H9 (cell line): ENCODE measurements at regions not wholly inside any gene's neighbourhood (a gene's known extent, or its start where the extent isn't known, plus 50 kb on each side); places are given as distances from the start of the nearest gene placed in this dataset.

Experiments
- DNase-seq: peaks from one replicate; pipeline ENCODE4 v3.0.0-alpha.2; 2017
- H2AFZ ChIP-seq: one replicate; pipeline ENCODE4 v1.6.1; 2013; ENCODE audit warnings: mild to moderate bottlenecking, low read length, control low read depth, moderate library complexity
- H2AK5ac ChIP-seq: 2 replicates; pipeline ENCODE4 v1.6.1; 2013; ENCODE audit warnings: low read length, control low read depth, mixed read lengths; ENCODE audit not compliant: insufficient read length
- H2BK120ac ChIP-seq: one replicate; pipeline ENCODE4 v1.6.1; 2013; ENCODE audit warnings: low read depth, mild to moderate bottlenecking, low read length, control low read depth, inconsistent platforms; ENCODE audit not compliant: poor library complexity, severe bottlenecking
- H2BK12ac ChIP-seq: 2 replicates; pipeline ENCODE4 v1.6.1; 2013; ENCODE audit warnings: low read length, control low read depth, mixed read lengths, low read depth; ENCODE audit not compliant: insufficient read length
- H2BK15ac ChIP-seq: 2 replicates; pipeline ENCODE4 v1.6.1; 2013; ENCODE audit warnings: low read depth, low read length, control low read depth
- H2BK20ac ChIP-seq: one replicate; pipeline ENCODE4 v1.6.1; 2013; ENCODE audit warnings: low read depth, mild to moderate bottlenecking, low read length, control low read depth, inconsistent platforms; ENCODE audit not compliant: poor library complexity, severe bottlenecking
- H2BK5ac ChIP-seq: 2 replicates; pipeline ENCODE4 v1.6.1; 2013; ENCODE audit warnings: low read length, control low read depth, mixed read lengths; ENCODE audit not compliant: insufficient read length
- H3K14ac ChIP-seq: 2 replicates; pipeline ENCODE4 v1.6.1; 2013; ENCODE audit warnings: low read length, control low read depth; ENCODE audit not compliant: insufficient read depth
- H3K18ac ChIP-seq: 2 replicates; pipeline ENCODE4 v1.6.1; 2013; ENCODE audit warnings: low read depth, mild to moderate bottlenecking, mixed read lengths, low read length, control low read depth; ENCODE audit not compliant: insufficient read length
- H3K23ac ChIP-seq: 2 replicates; pipeline ENCODE4 v1.6.1; 2013; ENCODE audit warnings: low read length, control low read depth, mixed read lengths, low read depth; ENCODE audit not compliant: insufficient read length
- H3K23me2 ChIP-seq: 2 replicates; pipeline ENCODE4 v1.6.1; 2013; ENCODE audit warnings: low read depth, mild to moderate bottlenecking, mixed read lengths, low read length, control low read depth; ENCODE audit not compliant: insufficient read length, poor library complexity, severe bottlenecking
- H3K27ac ChIP-seq: 2 replicates; pipeline ENCODE4 v1.5.1; 2013; ENCODE audit warnings: low read length, control low read depth, mixed read lengths, low read depth; ENCODE audit not compliant: insufficient read length
- H3K27me3 ChIP-seq: 2 replicates; pipeline ENCODE4 v1.6.1; 2013; ENCODE audit warnings: low read length, control low read depth, inconsistent platforms; ENCODE audit not compliant: insufficient read depth
- H3K4ac ChIP-seq: 2 replicates; pipeline ENCODE4 v1.6.1; 2013; ENCODE audit warnings: low read depth, mild to moderate bottlenecking, control low read depth, inconsistent platforms, low read length, moderate library complexity
- H3K4me1 ChIP-seq: 2 replicates; pipeline ENCODE4 v1.6.1; 2013; ENCODE audit warnings: low read length, control low read depth, inconsistent platforms; ENCODE audit not compliant: insufficient read depth
- H3K4me2 ChIP-seq: 2 replicates; pipeline ENCODE4 v1.6.1; 2013; ENCODE audit warnings: low read length, control low read depth, mixed read lengths; ENCODE audit not compliant: insufficient read length, insufficient read depth
- H3K56ac ChIP-seq: 2 replicates; pipeline ENCODE4 v1.6.1; 2013; ENCODE audit warnings: low read depth, mild to moderate bottlenecking, mixed read lengths, low read length, control low read depth; ENCODE audit not compliant: insufficient read length
- H3K79me1 ChIP-seq: 2 replicates; pipeline ENCODE4 v1.6.1; 2013; ENCODE audit warnings: low read depth, mild to moderate bottlenecking, moderate library complexity, low read length, control low read depth, inconsistent platforms; ENCODE audit not compliant: insufficient read depth, poor library complexity, severe bottlenecking
- H3K79me2 ChIP-seq: 2 replicates; pipeline ENCODE4 v1.6.1; 2013; ENCODE audit warnings: low read length, control low read depth, inconsistent platforms; ENCODE audit not compliant: insufficient read depth
- H3K9ac ChIP-seq: 2 replicates; pipeline ENCODE4 v1.6.1; 2013; ENCODE audit warnings: low read length, control low read depth, mixed read lengths; ENCODE audit not compliant: insufficient read length; ENCODE audit errors: extremely low read depth
- H3K9me3 ChIP-seq: one replicate; pipeline ENCODE4 v1.6.1; 2013; ENCODE audit warnings: low read depth, low read length, inconsistent platforms; ENCODE audit not compliant: control insufficient read depth
- H3T11ph ChIP-seq: one replicate; pipeline ENCODE4 v1.6.1; 2013; ENCODE audit warnings: mild to moderate bottlenecking, low read length, control low read depth, inconsistent platforms
- H4K20me1 ChIP-seq: one replicate; pipeline ENCODE4 v1.6.1; 2013; ENCODE audit not compliant: control insufficient read depth, insufficient read length, insufficient read depth
- H4K5ac ChIP-seq: 2 replicates; pipeline ENCODE4 v1.6.1; 2013; ENCODE audit warnings: low read depth, mild to moderate bottlenecking, mixed read lengths, low read length, control low read depth; ENCODE audit not compliant: insufficient read length
- H4K8ac ChIP-seq: replicated peaks from 2 replicates; pipeline ENCODE4 v1.6.1; 2013; ENCODE audit warnings: low read length, control low read depth, mixed read lengths, low read depth; ENCODE audit not compliant: insufficient read length
- H4K91ac ChIP-seq: 2 replicates; pipeline ENCODE4 v1.6.1; 2013; ENCODE audit warnings: low read depth, mild to moderate bottlenecking, moderate library complexity, mixed read lengths, low read length, control low read depth; ENCODE audit not compliant: insufficient read length
- H3K27ac Mint-ChIP-seq, 3 experiments: 2 replicates in 2 of 3; 3 replicates in 1 of 3; pipeline ENCODE4 v1.8.0; 2020 to 2021; ENCODE audit warnings: mixed read lengths in 3 of 3, mild to moderate bottlenecking in 1 of 3, moderate library complexity in 1 of 3
- H3K27me3 Mint-ChIP-seq: 2 replicates; pipeline ENCODE4 v1.8.0; 2021; ENCODE audit warnings: low read depth, mild to moderate bottlenecking, moderate library complexity, mixed read lengths
- H3K36me3 Mint-ChIP-seq, 3 experiments: 2 replicates in 2 of 3; 3 replicates in 1 of 3; pipeline ENCODE4 v1.8.0; 2020 to 2021; ENCODE audit warnings: low read depth in 3 of 3, mixed read lengths in 3 of 3; ENCODE audit not compliant: insufficient read depth in 1 of 3
- H3K4me1 Mint-ChIP-seq, 2 experiments: 2 replicates each; pipeline ENCODE4 v1.8.0; 2020; ENCODE audit warnings: mixed read lengths in 2 of 2
- H3K4me3 Mint-ChIP-seq, 2 experiments: 2 replicates in 1 of 2; 3 replicates in 1 of 2; pipeline ENCODE4 v1.8.0; 2020 to 2021; ENCODE audit warnings: mild to moderate bottlenecking in 2 of 2, mixed read lengths in 2 of 2, moderate library complexity in 1 of 2
- H3K9me3 Mint-ChIP-seq, 2 experiments: 2 replicates in 1 of 2; 3 replicates in 1 of 2; pipeline ENCODE4 v1.8.0; 2020; ENCODE audit warnings: mild to moderate bottlenecking in 2 of 2, mixed read lengths in 2 of 2, moderate library complexity in 1 of 2
- WGBS: extraction: QIAGEN DNeasy Blood & Tissue Kit; methylation state at CpG from one replicate; pipeline ENCODE4 v1.1.7; 2013; ENCODE audit warnings: missing lambda C conversion rate, low lambda C conversion rate, mixed read lengths; ENCODE audit not compliant: insufficient read length; ENCODE audit errors: extremely low coverage; 5-methylcytosine and 5-hydroxymethylcytosine counted together
- TF ChIP-seq, protein P1 (sequence below): fragments of 200-600 bp; sonication (generic); conservative IDR thresholded peaks from 3 replicates; pipeline ENCODE4 v1.8.0; 2021; ENCODE audit warnings: antibody characterized with exemption, mild to moderate bottlenecking

DNA sequence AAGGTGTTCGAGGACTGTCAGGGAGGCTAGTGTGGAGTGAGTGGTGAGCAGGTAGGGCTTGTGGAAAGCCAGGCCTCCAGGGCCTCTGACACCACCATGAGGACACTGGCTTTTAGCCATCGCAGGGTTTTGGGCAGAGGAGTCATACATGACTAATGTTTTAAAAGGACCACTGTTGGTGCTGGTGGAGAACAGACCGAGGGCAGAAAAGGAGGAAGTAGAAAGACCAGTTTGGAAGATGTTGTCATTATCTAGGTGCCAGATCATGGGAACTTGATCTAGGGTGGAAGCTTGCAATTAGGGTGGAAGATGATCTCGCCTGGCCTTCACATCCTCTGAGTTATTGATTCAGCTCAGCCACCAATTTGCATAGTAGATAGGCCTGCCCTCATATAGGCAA, 144.2 kb downstream of the C12orf75 start:
- Histone ChIP-seq H2BK12ac (no peak overlapping the region), H2BK15ac (no peak overlapping the region), H2BK120ac (no peak overlapping the region), H3K18ac (no peak overlapping the region), H2BK20ac (no peak overlapping the region), H3K9ac (no peak overlapping the region), H3K27ac (no peak overlapping the region), H3K4me1 (no peaks in the 10 kb centered on the region), H3K14ac (no peak overlapping the region), H4K91ac (no peak overlapping the region), H3K23me2 (no peaks in the 10 kb centered on the region), H4K20me1 (no peaks in the 10 kb centered on the region), H2AK5ac (no peak overlapping the region), H3K4ac (no peak overlapping the region), H3K23ac (no peak overlapping the region), H3T11ph (no peak overlapping the region), H3K79me1 (no peaks in the 10 kb centered on the region), H4K5ac (no peak overlapping the region), H4K8ac (no peak overlapping the region), H2BK5ac (no peak overlapping the region), H3K56ac (no peak overlapping the region), H3K4me2 (no peak overlapping the region), H2AFZ (no peak overlapping the region), H3K79me2 (no peaks in the 10 kb centered on the region), H3K27me3 (no peaks in the 10 kb centered on the region; the same call in 1 of the 2 replicates), H3K9me3 (no peaks in the 10 kb centered on the region)
- TF ChIP-seq, protein P1, sequence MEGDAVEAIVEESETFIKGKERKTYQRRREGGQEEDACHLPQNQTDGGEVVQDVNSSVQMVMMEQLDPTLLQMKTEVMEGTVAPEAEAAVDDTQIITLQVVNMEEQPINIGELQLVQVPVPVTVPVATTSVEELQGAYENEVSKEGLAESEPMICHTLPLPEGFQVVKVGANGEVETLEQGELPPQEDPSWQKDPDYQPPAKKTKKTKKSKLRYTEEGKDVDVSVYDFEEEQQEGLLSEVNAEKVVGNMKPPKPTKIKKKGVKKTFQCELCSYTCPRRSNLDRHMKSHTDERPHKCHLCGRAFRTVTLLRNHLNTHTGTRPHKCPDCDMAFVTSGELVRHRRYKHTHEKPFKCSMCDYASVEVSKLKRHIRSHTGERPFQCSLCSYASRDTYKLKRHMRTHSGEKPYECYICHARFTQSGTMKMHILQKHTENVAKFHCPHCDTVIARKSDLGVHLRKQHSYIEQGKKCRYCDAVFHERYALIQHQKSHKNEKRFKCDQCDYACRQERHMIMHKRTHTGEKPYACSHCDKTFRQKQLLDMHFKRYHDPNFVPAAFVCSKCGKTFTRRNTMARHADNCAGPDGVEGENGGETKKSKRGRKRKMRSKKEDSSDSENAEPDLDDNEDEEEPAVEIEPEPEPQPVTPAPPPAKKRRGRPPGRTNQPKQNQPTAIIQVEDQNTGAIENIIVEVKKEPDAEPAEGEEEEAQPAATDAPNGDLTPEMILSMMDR, result no peak
- H3K4me1 Mint-ChIP-seq, result peaks cover 17 to 18% of the 10 kb centered on the region in 2 experiments
- no peak overlapping the region for H3K4me3 Mint-ChIP-seq
- WGBS, result no CpG with 5 or more reads among the region's 4 CpGs
- no peaks in the 10 kb centered on the region; a peak in 1 of 5 replicates for H3K9me3 Mint-ChIP-seq
- DNase-seq, result no peak
- peaks cover 4% of the 10 kb centered on the region; the same call in 1 of the 2 replicates for H3K27me3 Mint-ChIP-seq
- no peak overlapping the region for H3K27ac Mint-ChIP-seq
- no peaks in the 10 kb centered on the region for H3K36me3 Mint-ChIP-seq
